Tibial nerve (tissue), 4 donors: ENCODE measurements at regions not wholly inside any gene's neighbourhood (a gene's known extent, or its start where the extent isn't known, plus 50 kb on each side); places are given as distances from the start of the nearest gene placed in this dataset.
"Not testable (repeated sequence)": the region's sequence is repeated elsewhere in the genome, so short reads cannot be mapped to it uniquely, and the experiment has no call there.

Experiments
- DNase-seq, 2 donors: peaks; one replicate each; pipeline ENCODE4 v3.0.0-alpha.2; 2019; ENCODE audit warnings: low spot score in 2 of 2
- H3K27ac ChIP-seq, 4 donors: fragments of 200-600 bp; sonication (generic) in 3 of 4; one replicate each; pipeline ENCODE4 v1.5.1; 2017 to 2019; ENCODE audit warnings: mild to moderate bottlenecking in 1 of 4
- H3K27me3 ChIP-seq, 2 donors: fragments of 200-600 bp; sonication (generic) in 1 of 2; one replicate each; pipeline versions ENCODE4 v1.5.1 to v1.6.0; 2017 to 2019
- H3K36me3 ChIP-seq, 3 donors: fragments of 200-600 bp; sonication (generic); one replicate each; pipeline ENCODE4 v1.5.1; 2018 to 2019
- H3K4me1 ChIP-seq, 4 donors: fragments of 200-600 bp; sonication (generic) in 3 of 4; one replicate each; pipeline ENCODE4 v1.5.1; 2017 to 2019
- H3K4me3 ChIP-seq, 4 donors: fragments of 200-600 bp; sonication (generic) in 3 of 4; one replicate each; pipeline ENCODE4 v1.5.1; 2017 to 2019; ENCODE audit warnings: mild to moderate bottlenecking in 1 of 4, moderate library complexity in 1 of 4
- H3K9me3 ChIP-seq, 4 donors: fragments of 200-600 bp; sonication (generic) in 3 of 4; one replicate each; pipeline ENCODE4 v1.5.1; 2017 to 2019
- CTCF ChIP-seq, 5 experiments: fragments of 200-600 bp in 3 of 5; fragments of 450-650 bp in 2 of 5; sonication (generic) in 3 of 5; IDR thresholded peaks; one replicate each; pipeline ENCODE4 v1.5.1; 2016 to 2019; ENCODE audit warnings: antibody characterized with exemption in 5 of 5, mild to moderate bottlenecking in 3 of 5, moderate library complexity in 2 of 5
- EP300 ChIP-seq, 2 donors: sonication (generic); formaldehyde crosslinking; IDR thresholded peaks; one replicate each; pipeline ENCODE4 v1.6.1; 2017; ENCODE audit warnings: antibody characterized with exemption in 2 of 2, mild to moderate bottlenecking in 1 of 2
- POLR2A ChIP-seq, 2 donors: fragments of 450-650 bp; IDR thresholded peaks; one replicate each; pipeline ENCODE4 v1.6.1; 2017; ENCODE audit warnings: antibody characterized with exemption in 2 of 2, mild to moderate bottlenecking in 2 of 2, moderate library complexity in 2 of 2
- WGBS, 2 donors: methylation state at CpG; one replicate each; pipeline ENCODE4 v1.1.5; 2018; 5-methylcytosine and 5-hydroxymethylcytosine counted together

DNA sequence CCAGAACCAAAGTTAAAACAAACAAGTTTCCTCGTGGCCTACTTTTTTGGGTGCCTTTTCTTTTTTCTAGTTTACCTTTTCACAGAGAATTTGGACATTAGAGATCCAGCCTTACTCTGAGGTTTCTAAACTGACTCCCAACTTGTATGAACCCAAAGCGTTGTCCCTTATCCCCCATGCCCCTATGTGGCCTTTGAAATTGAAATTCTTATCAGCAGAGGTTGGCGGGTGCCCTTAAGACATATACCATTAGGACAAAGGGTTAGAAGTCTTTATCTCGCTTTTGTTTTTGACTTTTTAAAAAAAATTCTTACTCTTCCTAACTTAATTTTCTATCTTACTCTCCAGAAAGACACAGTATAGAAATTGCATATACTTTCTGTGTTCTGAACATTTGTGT, 76.3 kb upstream of the C7orf33 start:
- DNase-seq: no peak
- TF ChIP-seq EP300 (IDR thresholded peaks at IDR 0.05): no peak
- no peak for TF ChIP-seq CTCF (IDR thresholded peaks at IDR 0.05)
- TF ChIP-seq POLR2A (IDR thresholded peaks at IDR 0.05): no peak
- Histone ChIP-seq H3K27ac (no peak overlapping the region), H3K4me3 (no peak overlapping the region), H3K4me1 (no peaks in the 10 kb centered on the region), H3K9me3 (no peaks in the 10 kb centered on the region), H3K36me3 (no peaks in the 10 kb centered on the region), H3K27me3 (no peaks in the 10 kb centered on the region)
- WGBS, 2 donors: 72 to 78% methylated on average over 4 of the region's 4 CpGs

GRCh38 chr7:148515237-148515636, 75.3 kb upstream of the C7orf33 start:
- no peaks in the 10 kb centered on the region for H3K27me3 ChIP-seq
- no peak for DNase-seq
- no peaks in the 10 kb centered on the region for H3K36me3 ChIP-seq
- 91 to 92% methylated on average over 3 of the region's 3 CpGs for WGBS, 2 donors
- H3K27ac ChIP-seq: no peak overlapping the region
- no peaks in the 10 kb centered on the region for H3K4me1 ChIP-seq
- no peak for TF ChIP-seq CTCF (IDR thresholded peaks at IDR 0.05)
- no peak for TF ChIP-seq EP300 (IDR thresholded peaks at IDR 0.05)
- TF ChIP-seq POLR2A (IDR thresholded peaks at IDR 0.05): no peak
- H3K9me3 ChIP-seq: no peaks in the 10 kb centered on the region
- no peak overlapping the region for H3K4me3 ChIP-seq

DNA sequence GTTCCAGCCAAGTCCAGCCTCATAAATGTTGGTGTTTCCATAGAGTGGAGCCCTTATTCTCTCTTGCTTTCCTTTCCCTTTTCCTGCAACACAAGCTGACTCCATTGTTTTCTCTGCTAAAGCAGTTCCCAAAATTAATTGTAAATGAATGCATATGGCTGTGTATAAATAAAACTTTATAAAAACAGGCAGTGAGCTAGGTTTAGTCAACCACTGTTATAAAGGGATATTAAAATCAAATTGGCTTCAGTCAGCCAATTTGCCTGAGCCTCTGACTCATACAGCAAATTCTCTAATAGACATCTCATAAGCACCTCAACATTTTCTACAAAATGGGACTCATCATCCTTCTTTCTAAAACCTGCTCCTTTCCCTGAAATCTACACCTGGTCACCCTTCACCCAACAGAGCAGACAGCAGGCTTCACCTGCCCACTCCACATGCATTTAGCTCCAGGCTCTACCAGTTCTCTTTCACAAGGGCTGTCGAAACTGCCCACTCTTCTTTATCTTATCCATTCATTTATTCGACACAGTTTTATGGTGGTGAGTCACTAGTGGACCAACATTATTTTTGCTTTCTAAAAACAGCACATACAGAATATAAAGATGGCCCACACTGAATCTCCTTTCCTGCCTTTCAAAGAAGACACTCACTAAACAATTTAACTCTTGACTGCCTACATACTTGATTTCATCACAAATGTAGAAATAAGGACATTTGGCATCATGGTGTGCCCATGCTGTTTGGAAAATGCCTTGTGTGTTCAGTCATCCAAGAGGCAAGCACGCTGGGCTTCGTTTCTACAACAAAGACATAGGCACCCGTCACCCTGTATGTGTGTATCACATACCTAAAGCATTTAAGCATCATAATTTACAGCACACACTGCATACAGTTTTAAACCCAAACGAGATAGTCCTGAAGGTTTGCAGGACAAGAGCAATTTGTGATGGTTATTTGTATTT, 74.6 kb upstream of the C7orf33 start:
- Histone ChIP-seq H3K36me3 (no peaks in the 10 kb centered on the region), H3K9me3 (no peaks in the 10 kb centered on the region), H3K4me1 (no peaks in the 10 kb centered on the region), H3K27me3 (no peaks in the 10 kb centered on the region), H3K27ac (no peak overlapping the region), H3K4me3 (no peak overlapping the region)
- TF ChIP-seq EP300 (IDR thresholded peaks at IDR 0.05) (no peak), POLR2A (IDR thresholded peaks at IDR 0.05) (no peak), CTCF (IDR thresholded peaks at IDR 0.05) (no peak)
- 62 to 77% methylated on average over 6 of the region's 6 CpGs for WGBS, 2 donors
- DNase-seq: no peak

DNA sequence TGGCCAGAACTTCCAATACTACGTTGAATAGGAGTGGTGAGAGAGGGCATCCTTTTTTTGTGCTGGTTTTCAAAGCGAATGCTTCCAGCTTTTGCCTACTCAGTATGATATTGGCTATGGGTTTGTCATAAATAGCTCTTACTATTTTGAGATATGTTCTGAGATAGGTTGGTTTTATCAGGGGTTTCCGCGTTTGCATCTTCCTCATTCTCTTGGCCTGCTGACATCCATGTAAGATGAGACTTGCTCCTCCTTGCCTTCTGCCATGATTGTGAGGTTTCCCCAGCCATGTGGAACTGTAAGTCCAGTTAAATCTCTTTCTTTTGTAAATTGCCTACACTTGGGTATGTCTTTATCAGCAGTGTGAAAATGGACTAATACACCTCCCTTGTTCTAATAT, 71.2 kb upstream of the C7orf33 start:
- H3K4me1 ChIP-seq, H3K9me3 ChIP-seq, H3K27ac ChIP-seq, H3K27me3 ChIP-seq, H3K36me3 ChIP-seq, DNase-seq, H3K4me3 ChIP-seq: not testable (repeated sequence)
- WGBS, 2 donors: 58 to 81% methylated on average over 4 of the region's 4 CpGs

GRCh38 chr7:148521271-148521670, 69.3 kb upstream of the C7orf33 start:
- 77 to 79% methylated on average over 7 of the region's 7 CpGs for WGBS, 2 donors
- Histone ChIP-seq H3K27ac (no peak overlapping the region), H3K27me3 (no peaks in the 10 kb centered on the region), H3K4me3 (no peak overlapping the region), H3K4me1 (peaks cover 0 to 6% (median 0%) of the 10 kb centered on the region in 4 donors), H3K36me3 (no peaks in the 10 kb centered on the region), H3K9me3 (no peaks in the 10 kb centered on the region)
- no peak for DNase-seq
- no peak for TF ChIP-seq POLR2A (IDR thresholded peaks at IDR 0.05)
- no peak for TF ChIP-seq EP300 (IDR thresholded peaks at IDR 0.05)
- no peak for TF ChIP-seq CTCF (IDR thresholded peaks at IDR 0.05)
